Calu3 (cell line): ENCODE measurements at regions not wholly inside any gene's neighbourhood (a gene's known extent, or its start where the extent isn't known, plus 50 kb on each side); places are given as distances from the start of the nearest gene placed in this dataset.
A peak's percentile ranks its signal among the peaks of the same experiment; 100 is the strongest.

Experiments
- BruUV-seq: library from RNA; stranded (reverse); fragments of 400-500 nt; replicated peaks from 2 replicates; lab custom pipeline; 2021; lab: Mats Ljungman, UMichigan
- CTCF ChIA-PET: fragments of 300-600 bp; sonication (Branson Sonifier 250); formaldehyde crosslinking; loops from one replicate; lab custom pipeline; 2022; ENCODE audit warnings: antibody characterized with exemption; lab: Charles Lee
- DNase-seq: peaks from one replicate; pipeline ENCODE4 v3.0.0; 2022
- H3K27ac Mint-ChIP-seq: one replicate; pipeline ENCODE4 v1.8.0; 2022; ENCODE audit warnings: mixed read lengths; ENCODE audit not compliant: unreplicated experiment
- H3K27me3 Mint-ChIP-seq: one replicate; pipeline ENCODE4 v1.8.0; 2022; ENCODE audit warnings: mixed read lengths; ENCODE audit not compliant: unreplicated experiment
- H3K36me3 Mint-ChIP-seq: one replicate; pipeline ENCODE4 v1.8.0; 2022; ENCODE audit warnings: mild to moderate bottlenecking, moderate library complexity, mixed read lengths; ENCODE audit not compliant: insufficient read depth, unreplicated experiment
- H3K4me1 Mint-ChIP-seq: one replicate; pipeline ENCODE4 v1.8.0; 2022; ENCODE audit warnings: mild to moderate bottlenecking, low read depth, mixed read lengths; ENCODE audit not compliant: unreplicated experiment
- H3K4me3 Mint-ChIP-seq: one replicate; pipeline ENCODE4 v1.8.0; 2022; ENCODE audit warnings: mild to moderate bottlenecking, low read depth, moderate library complexity, mixed read lengths; ENCODE audit not compliant: unreplicated experiment
- H3K9me3 Mint-ChIP-seq: one replicate; pipeline ENCODE4 v1.8.0; 2022; ENCODE audit warnings: low read depth, mixed read lengths; ENCODE audit not compliant: unreplicated experiment
- CTCF ChIP-seq: fragments of 200-600 bp; IDR thresholded peaks from one replicate; pipeline ENCODE4 v1.8.0; 2022; ENCODE audit warnings: antibody characterized with exemption; ENCODE audit not compliant: unreplicated experiment
- intact Hi-C: fragments of 100-400 bp; cut with micrococcal nuclease; formaldehyde crosslinking; loops from one replicate; pipeline ENCODE4 v1.10.0; 2022; ENCODE audit not compliant: unreplicated experiment

- BruUV-seq: no TSS peak
- intact Hi-C loops: loop anchor here (1.0 to 2.0 kb wide), 4 partner anchors 34 to 280 kb away; no protein-coding TSS in a partner anchor
- H3K27me3 Mint-ChIP-seq: no peaks in the 10 kb centered on the region
- CTCF ChIA-PET: interaction anchor here (0.6 to 1.1 kb wide), 9 partner anchors 20 to 281 kb away, joined by 3 to 5 read pairs (median 3); no protein-coding TSS in a partner anchor
- H3K9me3 Mint-ChIP-seq: peaks cover 7% of the 10 kb centered on the region
- no peak overlapping the region for H3K27ac Mint-ChIP-seq
- no peaks in the 10 kb centered on the region for H3K36me3 Mint-ChIP-seq
- DNase-seq: peak; percentile 43
- H3K4me3 Mint-ChIP-seq: no peak overlapping the region
- TF ChIP-seq CTCF: peak; percentile 38
- H3K4me1 Mint-ChIP-seq: peaks cover 9% of the 10 kb centered on the region
Observed at GRCh38 chr2:41806286-41806685, 241.5 kb upstream of the PKDCC start.

GRCh38 chr2:41821167-41821566 is 226.7 kb upstream of the PKDCC start:
- Mint-ChIP-seq H3K36me3 (no peaks in the 10 kb centered on the region), H3K27ac (no peak overlapping the region), H3K27me3 (no peaks in the 10 kb centered on the region), H3K9me3 (no peaks in the 10 kb centered on the region), H3K4me3 (no peak overlapping the region), H3K4me1 (no peaks in the 10 kb centered on the region)
- DNase-seq: no peak
- TF ChIP-seq CTCF: no peak
- intact Hi-C loops: no loop called here
- CTCF ChIA-PET: no interaction called here
- no TSS peak for BruUV-seq

- H3K9me3 Mint-ChIP-seq: no peaks in the 10 kb centered on the region
- peaks cover 22% of the 10 kb centered on the region for H3K4me1 Mint-ChIP-seq
- no peak overlapping the region for H3K27ac Mint-ChIP-seq
- no TSS peak for BruUV-seq
- intact Hi-C loops: no loop called here
- DNase-seq: no peak
- H3K36me3 Mint-ChIP-seq: no peaks in the 10 kb centered on the region
- CTCF ChIA-PET: interaction anchor here (1.2 kb wide), 1 partner anchor 26 kb away, joined by 5 read pairs; no protein-coding TSS in a partner anchor
- H3K27me3 Mint-ChIP-seq: no peaks in the 10 kb centered on the region
- H3K4me3 Mint-ChIP-seq: no peak overlapping the region
- no peak for TF ChIP-seq CTCF
Observed at GRCh38 chr2:41826921-41827320, 220.9 kb upstream of the PKDCC start.

- H3K27me3 Mint-ChIP-seq: no peaks in the 10 kb centered on the region
- no TSS peak for BruUV-seq
- H3K9me3 Mint-ChIP-seq: no peaks in the 10 kb centered on the region
- DNase-seq: peak; percentile 32
- no peak overlapping the region for H3K4me3 Mint-ChIP-seq
- intact Hi-C loops: no loop called here
- TF ChIP-seq CTCF: no peak
- CTCF ChIA-PET: interaction anchor here (1.2 to 1.3 kb wide), 2 partner anchors 13 to 26 kb away, joined by 5 to 6 read pairs; no protein-coding TSS in a partner anchor
- no peak overlapping the region for H3K27ac Mint-ChIP-seq
- no peaks in the 10 kb centered on the region for H3K36me3 Mint-ChIP-seq
- H3K4me1 Mint-ChIP-seq: peaks cover 22% of the 10 kb centered on the region
Observed at GRCh38 chr2:41827354-41827971, 220.4 kb upstream of the PKDCC start.
